ENCODE measurements at regions not wholly inside any gene's neighbourhood (a gene's known extent, or its start where the extent isn't known, plus 50 kb on each side); places are given as distances from the start of the nearest gene placed in this dataset.
"Not testable (repeated sequence)": the region's sequence is repeated elsewhere in the genome, so short reads cannot be mapped to it uniquely, and the experiment has no call there.

GRCh38 chr16:86887416-86887815 lies 309.1 kb downstream of the FOXL1 start:
- CTCF ChIA-PET, result interaction anchor here (0.6 kb wide), 1 partner anchor 790 kb away, joined by 4 read pairs; no protein-coding TSS in a partner anchor
- BruUV-seq (replicated peaks), result no TSS peak
- Histone ChIP-seq H3K27me3 (replicated peaks; ENCODE audit: insufficient read depth, low read depth, low read length, poor library complexity) (peaks cover 75% of the 10 kb centered on the region), H3K4me1 (ENCODE audit: insufficient read depth, low read length, poor library complexity, severe bottlenecking) (no peaks in the 10 kb centered on the region), H3K9me3 (ENCODE audit: low read depth, low read length, poor library complexity, severe bottlenecking) (no peaks in the 10 kb centered on the region), H3K27ac (ENCODE audit: low read depth, low read length, poor library complexity, severe bottlenecking) (no peak overlapping the region), H3K36me3 (ENCODE audit: insufficient read depth, low read length, poor library complexity, severe bottlenecking) (no peaks in the 10 kb centered on the region), H3K4me3 (ENCODE audit: low read depth, low read length, poor library complexity, severe bottlenecking) (no peak overlapping the region)
- DNase-seq (ENCODE audit: low spot score), result no peak
- intact Hi-C loops (cut with micrococcal nuclease; ENCODE audit: unreplicated experiment), result no loop called here
- no peak for TF ChIP-seq CTCF (conservative IDR thresholded peaks at IDR 0.05; ENCODE audit: low read depth, low read length)
- TF ChIP-seq EZH2 (IDR thresholded peaks at IDR 0.05; ENCODE audit: borderline replicate concordance, low read depth, low read length, poor library complexity, severe bottlenecking), result no peak
- POLR2A ChIA-PET (ENCODE audit: low non-redundant PET), result no interaction called here

- intact Hi-C loops (cut with micrococcal nuclease; ENCODE audit: unreplicated experiment), result no loop called here
- no peak overlapping the region for H3K4me3 ChIP-seq (ENCODE audit: low read depth, low read length, poor library complexity, severe bottlenecking)
- BruUV-seq (replicated peaks), result no TSS peak
- DNase-seq (ENCODE audit: low spot score), result no peak
- TF ChIP-seq EZH2 (IDR thresholded peaks at IDR 0.05; ENCODE audit: borderline replicate concordance, low read depth, low read length, poor library complexity, severe bottlenecking) (no peak), CTCF (conservative IDR thresholded peaks at IDR 0.05; ENCODE audit: low read depth, low read length) (no peak)
- CTCF ChIA-PET, result no interaction called here
- H3K36me3 ChIP-seq (ENCODE audit: insufficient read depth, low read length, poor library complexity, severe bottlenecking), result no peaks in the 10 kb centered on the region
- POLR2A ChIA-PET (ENCODE audit: low non-redundant PET), result no interaction called here
- no peak overlapping the region for H3K27ac ChIP-seq (ENCODE audit: low read depth, low read length, poor library complexity, severe bottlenecking)
- H3K4me1 ChIP-seq (ENCODE audit: insufficient read depth, low read length, poor library complexity, severe bottlenecking), result no peaks in the 10 kb centered on the region
- no peaks in the 10 kb centered on the region for H3K9me3 ChIP-seq (ENCODE audit: low read depth, low read length, poor library complexity, severe bottlenecking)
- peaks cover 76% of the 10 kb centered on the region for H3K27me3 ChIP-seq (replicated peaks; ENCODE audit: insufficient read depth, low read depth, low read length, poor library complexity)
These were observed 310.1 kb downstream of the FOXL1 start for GRCh38 chr16:86888231-86889053.

- H3K4me1 ChIP-seq (ENCODE audit: insufficient read depth, low read length, poor library complexity, severe bottlenecking); H3K36me3 ChIP-seq (ENCODE audit: insufficient read depth, low read length, poor library complexity, severe bottlenecking); CTCF ChIA-PET; intact Hi-C loops (cut with micrococcal nuclease; ENCODE audit: unreplicated experiment); DNase-seq (ENCODE audit: low spot score); H3K27ac ChIP-seq (ENCODE audit: low read depth, low read length, poor library complexity, severe bottlenecking); BruUV-seq (replicated peaks); H3K4me3 ChIP-seq (ENCODE audit: low read depth, low read length, poor library complexity, severe bottlenecking); POLR2A ChIA-PET (ENCODE audit: low non-redundant PET); H3K9me3 ChIP-seq (ENCODE audit: low read depth, low read length, poor library complexity, severe bottlenecking): not testable (repeated sequence)
- peaks cover 78% of the 10 kb centered on the region for H3K27me3 ChIP-seq (replicated peaks; ENCODE audit: insufficient read depth, low read depth, low read length, poor library complexity)
These were observed 310.7 kb downstream of the FOXL1 start for GRCh38 chr16:86889054-86889366.

GRCh38 chr16:86889974-86890373 lies 311.6 kb downstream of the FOXL1 start:
- BruUV-seq (replicated peaks), result no TSS peak
- Histone ChIP-seq H3K9me3 (ENCODE audit: low read depth, low read length, poor library complexity, severe bottlenecking) (no peaks in the 10 kb centered on the region), H3K27ac (ENCODE audit: low read depth, low read length, poor library complexity, severe bottlenecking) (no peak overlapping the region), H3K4me1 (ENCODE audit: insufficient read depth, low read length, poor library complexity, severe bottlenecking) (no peaks in the 10 kb centered on the region), H3K27me3 (replicated peaks; ENCODE audit: insufficient read depth, low read depth, low read length, poor library complexity) (peaks cover 74% of the 10 kb centered on the region), H3K36me3 (ENCODE audit: insufficient read depth, low read length, poor library complexity, severe bottlenecking) (no peaks in the 10 kb centered on the region), H3K4me3 (ENCODE audit: low read depth, low read length, poor library complexity, severe bottlenecking) (no peak overlapping the region)
- ChIA-PET POLR2A (ENCODE audit: low non-redundant PET) (no interaction called here), CTCF (no interaction called here)
- no peak for DNase-seq (ENCODE audit: low spot score)
- intact Hi-C loops (cut with micrococcal nuclease; ENCODE audit: unreplicated experiment), result no loop called here
- no peak for TF ChIP-seq EZH2 (IDR thresholded peaks at IDR 0.05; ENCODE audit: borderline replicate concordance, low read depth, low read length, poor library complexity, severe bottlenecking)
- no peak for TF ChIP-seq CTCF (conservative IDR thresholded peaks at IDR 0.05; ENCODE audit: low read depth, low read length)
